ENCODE measurements at regions not wholly inside any gene's neighbourhood (a gene's known extent, or its start where the extent isn't known, plus 50 kb on each side); places are given as distances from the start of the nearest gene placed in this dataset.

DNA sequence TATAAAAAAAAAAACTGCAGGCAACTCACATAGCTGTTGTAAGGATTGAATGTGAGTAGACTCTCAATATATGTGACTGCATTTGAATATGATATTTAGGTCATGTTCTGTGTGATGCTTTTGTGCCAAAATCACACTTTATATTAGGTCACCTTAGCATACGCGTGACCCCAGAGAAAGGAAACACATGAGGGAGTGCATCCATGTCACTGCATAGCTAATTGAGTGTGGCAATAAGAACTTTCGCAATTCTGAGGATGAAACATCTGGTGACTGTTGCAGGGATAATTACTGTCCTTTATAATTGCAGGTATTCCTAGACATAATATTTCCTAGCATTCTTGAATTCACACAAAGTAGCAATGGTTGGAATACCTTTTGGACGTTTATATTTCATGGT, 459.5 kb upstream of the KLF4 start:
- Histone ChIP-seq H3K4me1 (ENCODE audit: control insufficient read depth in 3 of 3, insufficient read depth in 3 of 3, low read length in 3 of 3) (peaks cover 0 to 4% (median 0%) of the 10 kb centered on the region in 3 donors), H3K9ac (ENCODE audit: low read depth in 1 of 3, low read length in 3 of 3) (no peak overlapping the region), H3K4me3 (ENCODE audit: low read length in 3 of 3) (no peak overlapping the region), H3K36me3 (ENCODE audit: control insufficient read depth in 3 of 3, insufficient read depth in 3 of 3, low read length in 3 of 3) (no peaks in the 10 kb centered on the region), H3K27me3 (ENCODE audit: control insufficient read depth in 3 of 3, insufficient read depth in 3 of 3, low read length in 3 of 3) (no peaks in the 10 kb centered on the region), H3K9me3 (ENCODE audit: control insufficient read depth in 3 of 3, low read length in 3 of 3) (no peaks in the 10 kb centered on the region), H3K27ac (ENCODE audit: low read depth, low read length) (no peak overlapping the region)

GRCh38 chr9:107948601-107949000, 459.0 kb upstream of the KLF4 start:
- no peaks in the 10 kb centered on the region for H3K36me3 ChIP-seq (ENCODE audit: control insufficient read depth in 3 of 3, insufficient read depth in 3 of 3, low read length in 3 of 3)
- no peak overlapping the region for H3K27ac ChIP-seq (ENCODE audit: low read depth, low read length)
- no peak overlapping the region for H3K4me3 ChIP-seq (ENCODE audit: low read length in 3 of 3)
- no peaks in the 10 kb centered on the region for H3K27me3 ChIP-seq (ENCODE audit: control insufficient read depth in 3 of 3, insufficient read depth in 3 of 3, low read length in 3 of 3)
- peaks cover 0 to 4% (median 0%) of the 10 kb centered on the region in 3 donors for H3K4me1 ChIP-seq (ENCODE audit: control insufficient read depth in 3 of 3, insufficient read depth in 3 of 3, low read length in 3 of 3)
- H3K9ac ChIP-seq (ENCODE audit: low read depth in 1 of 3, low read length in 3 of 3), result no peak overlapping the region
- no peaks in the 10 kb centered on the region for H3K9me3 ChIP-seq (ENCODE audit: control insufficient read depth in 3 of 3, low read length in 3 of 3)

- Histone ChIP-seq H3K4me1 (ENCODE audit: control insufficient read depth in 3 of 3, insufficient read depth in 3 of 3, low read length in 3 of 3) (peaks cover 0 to 4% (median 0%) of the 10 kb centered on the region in 3 donors), H3K27ac (ENCODE audit: low read depth, low read length) (no peak overlapping the region), H3K27me3 (ENCODE audit: control insufficient read depth in 3 of 3, insufficient read depth in 3 of 3, low read length in 3 of 3) (no peaks in the 10 kb centered on the region), H3K9ac (ENCODE audit: low read depth in 1 of 3, low read length in 3 of 3) (no peak overlapping the region), H3K4me3 (ENCODE audit: low read length in 3 of 3) (no peak overlapping the region), H3K9me3 (ENCODE audit: control insufficient read depth in 3 of 3, low read length in 3 of 3) (no peaks in the 10 kb centered on the region), H3K36me3 (ENCODE audit: control insufficient read depth in 3 of 3, insufficient read depth in 3 of 3, low read length in 3 of 3) (no peaks in the 10 kb centered on the region)
Measured at GRCh38 chr9:107948086-107948485, 458.5 kb upstream of the KLF4 start.

GRCh38 chr9:107946364-107947141, 457.0 kb upstream of the KLF4 start:
- no peak overlapping the region for H3K9ac ChIP-seq (ENCODE audit: low read depth in 1 of 3, low read length in 3 of 3)
- H3K27me3 ChIP-seq (ENCODE audit: control insufficient read depth in 3 of 3, insufficient read depth in 3 of 3, low read length in 3 of 3), result no peaks in the 10 kb centered on the region
- H3K9me3 ChIP-seq (ENCODE audit: control insufficient read depth in 3 of 3, low read length in 3 of 3), result no peaks in the 10 kb centered on the region
- H3K36me3 ChIP-seq (ENCODE audit: control insufficient read depth in 3 of 3, insufficient read depth in 3 of 3, low read length in 3 of 3), result no peaks in the 10 kb centered on the region
- H3K4me3 ChIP-seq (ENCODE audit: low read length in 3 of 3), result no peak overlapping the region
- H3K4me1 ChIP-seq (ENCODE audit: control insufficient read depth in 3 of 3, insufficient read depth in 3 of 3, low read length in 3 of 3), result peaks cover 0 to 4% (median 0%) of the 10 kb centered on the region in 3 donors
- H3K27ac ChIP-seq (ENCODE audit: low read depth, low read length), result no peak overlapping the region

- no peak overlapping the region for H3K27ac ChIP-seq (ENCODE audit: low read depth, low read length)
Measured at GRCh38 chr9:107945961-107946360, 456.4 kb upstream of the KLF4 start.

DNA sequence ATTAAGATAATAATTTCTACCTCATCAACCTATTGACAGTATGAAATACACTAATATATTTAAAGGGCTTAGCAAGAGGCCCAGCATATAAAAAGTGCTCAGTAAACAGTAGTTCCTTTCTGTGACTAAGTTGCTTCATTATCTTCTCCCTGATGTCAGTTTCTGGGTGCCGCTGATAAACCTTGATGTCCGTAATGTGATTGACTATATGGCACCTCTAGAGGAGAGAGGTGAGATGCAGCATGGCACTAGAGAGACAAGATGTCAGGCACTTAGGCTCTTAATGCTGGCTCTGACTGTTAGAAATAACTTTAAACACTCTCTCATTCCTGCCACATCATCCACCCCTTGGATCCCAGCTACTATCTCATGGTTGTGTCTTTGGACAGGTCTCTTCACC, 455.9 kb upstream of the KLF4 start:
- Histone ChIP-seq H3K9ac (ENCODE audit: low read depth in 1 of 3, low read length in 3 of 3) (no peak overlapping the region), H3K4me3 (ENCODE audit: low read length in 3 of 3) (no peak overlapping the region), H3K27ac (ENCODE audit: low read depth, low read length) (no peak overlapping the region), H3K36me3 (ENCODE audit: control insufficient read depth in 3 of 3, insufficient read depth in 3 of 3, low read length in 3 of 3) (no peaks in the 10 kb centered on the region), H3K9me3 (ENCODE audit: control insufficient read depth in 3 of 3, low read length in 3 of 3) (no peaks in the 10 kb centered on the region), H3K27me3 (ENCODE audit: control insufficient read depth in 3 of 3, insufficient read depth in 3 of 3, low read length in 3 of 3) (no peaks in the 10 kb centered on the region), H3K4me1 (ENCODE audit: control insufficient read depth in 3 of 3, insufficient read depth in 3 of 3, low read length in 3 of 3) (peaks cover 0 to 4% (median 0%) of the 10 kb centered on the region in 3 donors)

More at GRCh38 chr9:107945961-107946360, 456.4 kb upstream of the KLF4 start:
- Histone ChIP-seq H3K4me3 (ENCODE audit: low read length in 3 of 3) (no peak overlapping the region), H3K9me3 (ENCODE audit: control insufficient read depth in 3 of 3, low read length in 3 of 3) (no peaks in the 10 kb centered on the region), H3K36me3 (ENCODE audit: control insufficient read depth in 3 of 3, insufficient read depth in 3 of 3, low read length in 3 of 3) (no peaks in the 10 kb centered on the region), H3K4me1 (ENCODE audit: control insufficient read depth in 3 of 3, insufficient read depth in 3 of 3, low read length in 3 of 3) (peaks cover 0 to 4% (median 0%) of the 10 kb centered on the region in 3 donors), H3K27me3 (ENCODE audit: control insufficient read depth in 3 of 3, insufficient read depth in 3 of 3, low read length in 3 of 3) (no peaks in the 10 kb centered on the region), H3K9ac (ENCODE audit: low read depth in 1 of 3, low read length in 3 of 3) (no peak overlapping the region)

- no peaks in the 10 kb centered on the region for H3K36me3 ChIP-seq (ENCODE audit: control insufficient read depth in 3 of 3, insufficient read depth in 3 of 3, low read length in 3 of 3)
- H3K9ac ChIP-seq (ENCODE audit: low read depth in 1 of 3, low read length in 3 of 3), result no peak overlapping the region
- H3K4me3 ChIP-seq (ENCODE audit: low read length in 3 of 3), result no peak overlapping the region
Measured at GRCh38 chr9:107944387-107944786, 454.8 kb upstream of the KLF4 start.

DNA sequence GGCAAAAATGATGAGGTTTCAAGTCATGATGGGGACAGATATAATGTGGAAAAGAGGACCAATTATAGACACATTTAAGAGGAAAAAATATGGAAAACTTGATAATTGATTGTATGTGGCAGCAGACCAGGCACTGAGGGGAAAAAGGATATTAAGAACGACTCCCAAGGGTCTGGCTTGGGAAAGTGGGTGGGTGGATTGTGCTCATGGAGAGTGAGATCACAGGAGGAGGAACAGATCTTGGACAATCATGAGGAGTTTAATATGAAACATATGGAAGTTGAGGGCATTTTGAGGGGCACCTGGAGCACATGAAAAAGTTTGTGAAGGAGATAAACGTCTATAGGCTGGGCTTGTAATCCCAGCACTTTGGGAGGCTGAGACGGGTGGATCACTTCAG, 454.3 kb upstream of the KLF4 start:
- Histone ChIP-seq H3K9me3 (ENCODE audit: control insufficient read depth in 3 of 3, low read length in 3 of 3) (no peaks in the 10 kb centered on the region), H3K27ac (ENCODE audit: low read depth, low read length) (no peak overlapping the region), H3K4me3 (ENCODE audit: low read length in 3 of 3) (no peak overlapping the region), H3K4me1 (ENCODE audit: control insufficient read depth in 3 of 3, insufficient read depth in 3 of 3, low read length in 3 of 3) (peaks cover 0 to 4% (median 0%) of the 10 kb centered on the region in 3 donors), H3K9ac (ENCODE audit: low read depth in 1 of 3, low read length in 3 of 3) (no peak overlapping the region), H3K27me3 (ENCODE audit: control insufficient read depth in 3 of 3, insufficient read depth in 3 of 3, low read length in 3 of 3) (no peaks in the 10 kb centered on the region), H3K36me3 (ENCODE audit: control insufficient read depth in 3 of 3, insufficient read depth in 3 of 3, low read length in 3 of 3) (no peaks in the 10 kb centered on the region)

More at GRCh38 chr9:107944387-107944786, 454.8 kb upstream of the KLF4 start:
- H3K9me3 ChIP-seq (ENCODE audit: control insufficient read depth in 3 of 3, low read length in 3 of 3), result no peaks in the 10 kb centered on the region
- H3K27ac ChIP-seq (ENCODE audit: low read depth, low read length), result no peak overlapping the region
- H3K27me3 ChIP-seq (ENCODE audit: control insufficient read depth in 3 of 3, insufficient read depth in 3 of 3, low read length in 3 of 3), result no peaks in the 10 kb centered on the region
- H3K4me1 ChIP-seq (ENCODE audit: control insufficient read depth in 3 of 3, insufficient read depth in 3 of 3, low read length in 3 of 3), result peaks cover 0 to 4% (median 0%) of the 10 kb centered on the region in 3 donors

DNA sequence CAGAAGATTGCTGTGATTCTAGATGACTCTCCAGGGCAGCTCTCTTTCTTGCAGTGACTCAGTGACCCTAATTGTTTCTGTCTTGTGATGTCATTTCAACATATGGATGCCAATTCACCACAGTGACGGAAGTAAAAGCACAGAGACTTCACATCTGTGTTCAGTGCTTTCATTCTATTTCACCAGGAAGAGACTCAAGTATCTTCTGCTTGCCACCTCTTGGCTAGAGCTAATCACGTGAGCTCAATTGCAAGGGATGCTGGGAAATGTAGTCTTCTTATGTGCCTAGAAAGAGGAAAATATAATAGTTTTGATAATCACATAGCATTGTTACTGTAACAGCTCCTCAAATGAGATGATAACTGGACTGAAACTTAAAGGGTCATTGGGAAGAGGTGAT, 453.3 kb upstream of the KLF4 start:
- Histone ChIP-seq H3K9me3 (ENCODE audit: control insufficient read depth in 3 of 3, low read length in 3 of 3) (no peaks in the 10 kb centered on the region), H3K27me3 (ENCODE audit: control insufficient read depth in 3 of 3, insufficient read depth in 3 of 3, low read length in 3 of 3) (no peaks in the 10 kb centered on the region), H3K36me3 (ENCODE audit: control insufficient read depth in 3 of 3, insufficient read depth in 3 of 3, low read length in 3 of 3) (no peaks in the 10 kb centered on the region), H3K4me3 (ENCODE audit: low read length in 3 of 3) (no peak overlapping the region), H3K27ac (ENCODE audit: low read depth, low read length) (no peak overlapping the region), H3K9ac (ENCODE audit: low read depth in 1 of 3, low read length in 3 of 3) (no peak overlapping the region), H3K4me1 (ENCODE audit: control insufficient read depth in 3 of 3, insufficient read depth in 3 of 3, low read length in 3 of 3) (peaks cover 0 to 4% (median 0%) of the 10 kb centered on the region in 3 donors)

DNA sequence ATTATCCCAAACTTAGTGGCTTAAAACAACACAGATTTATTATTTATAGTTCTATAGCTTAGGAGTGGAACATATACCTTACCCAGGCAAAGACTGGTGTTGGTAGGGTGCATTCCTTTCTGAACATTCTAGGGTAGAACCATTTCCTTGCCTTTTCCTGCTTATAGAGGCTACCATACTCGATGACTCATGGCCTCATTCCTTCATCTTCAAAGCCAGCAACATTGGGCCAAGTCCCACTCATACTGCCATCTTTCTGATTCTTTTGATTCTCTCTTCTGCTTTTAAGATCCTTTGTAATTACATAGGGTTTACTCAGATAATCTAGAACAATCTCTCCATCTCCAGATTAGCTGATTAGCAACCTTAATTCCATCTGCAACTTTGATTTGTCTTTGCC, 452.7 kb upstream of the KLF4 start:
- no peak overlapping the region for H3K4me3 ChIP-seq (ENCODE audit: low read length in 3 of 3)
- peaks cover 0 to 4% (median 0%) of the 10 kb centered on the region in 3 donors for H3K4me1 ChIP-seq (ENCODE audit: control insufficient read depth in 3 of 3, insufficient read depth in 3 of 3, low read length in 3 of 3)
- H3K9me3 ChIP-seq (ENCODE audit: control insufficient read depth in 3 of 3, low read length in 3 of 3), result no peaks in the 10 kb centered on the region
- H3K27ac ChIP-seq (ENCODE audit: low read depth, low read length), result no peak overlapping the region
- H3K9ac ChIP-seq (ENCODE audit: low read depth in 1 of 3, low read length in 3 of 3), result no peak overlapping the region
- no peaks in the 10 kb centered on the region for H3K27me3 ChIP-seq (ENCODE audit: control insufficient read depth in 3 of 3, insufficient read depth in 3 of 3, low read length in 3 of 3)
- H3K36me3 ChIP-seq (ENCODE audit: control insufficient read depth in 3 of 3, insufficient read depth in 3 of 3, low read length in 3 of 3), result no peaks in the 10 kb centered on the region
